Mucosa of gallbladder (tissue), 1 donor: ENCODE measurements at regions not wholly inside any gene's neighbourhood (a gene's known extent, or its start where the extent isn't known, plus 50 kb on each side); places are given as distances from the start of the nearest gene placed in this dataset.

Source experiments
- DNase-seq: peaks from one replicate; pipeline ENCODE4 v3.0.0-alpha.2; 2020; ENCODE audit warnings: low spot score
- donor health status: DM: no; HTN: no; CAD: no.

- no peak for DNase-seq
These were observed 151.8 kb upstream of the NCAM1 start for GRCh38 chr11:112809429-112809828.

- DNase-seq: no peak
These were observed 150.3 kb upstream of the NCAM1 start for GRCh38 chr11:112810951-112811350.

GRCh38 chr11:112811783-112812182 is 149.4 kb upstream of the NCAM1 start:
- DNase-seq: no peak

GRCh38 chr11:112812729-112813128 is 148.5 kb upstream of the NCAM1 start:
- DNase-seq: no peak

- no peak for DNase-seq
These were observed 147.1 kb upstream of the NCAM1 start for GRCh38 chr11:112814168-112814567.

- no peak for DNase-seq
These were observed 143.8 kb upstream of the NCAM1 start for GRCh38 chr11:112817376-112817775.

- peak; percentile 83 for DNase-seq
These were observed 138.5 kb upstream of the NCAM1 start for GRCh38 chr11:112822478-112823274.

GRCh38 chr11:112826026-112826425 is 135.2 kb upstream of the NCAM1 start:
- no peak for DNase-seq

- no peak for DNase-seq
These were observed 134.4 kb upstream of the NCAM1 start for GRCh38 chr11:112826788-112827187.

- DNase-seq: no peak
These were observed 132.8 kb upstream of the NCAM1 start for GRCh38 chr11:112828421-112828820.

- DNase-seq: no peak
These were observed 131.1 kb upstream of the NCAM1 start for GRCh38 chr11:112829971-112830654.

- DNase-seq: no peak
These were observed 130.2 kb upstream of the NCAM1 start for GRCh38 chr11:112831041-112831440.

GRCh38 chr11:112831969-112832766 is 129.1 kb upstream of the NCAM1 start:
- DNase-seq: no peak

- peak; percentile 22 for DNase-seq
These were observed 126.9 kb upstream of the NCAM1 start for GRCh38 chr11:112834277-112834755.

GRCh38 chr11:112835591-112836255 is 125.5 kb upstream of the NCAM1 start:
- DNase-seq: no peak

GRCh38 chr11:112836256-112836602 is 125.0 kb upstream of the NCAM1 start:
- DNase-seq: no peak

GRCh38 chr11:112837162-112837826 is 123.9 kb upstream of the NCAM1 start:
- no peak for DNase-seq

GRCh38 chr11:112839051-112839450 is 122.2 kb upstream of the NCAM1 start:
- DNase-seq: no peak

GRCh38 chr11:112841729-112842128 is 119.5 kb upstream of the NCAM1 start:
- DNase-seq: no peak

GRCh38 chr11:112842151-112842550 is 119.1 kb upstream of the NCAM1 start:
- no peak for DNase-seq

GRCh38 chr11:112844517-112844916 is 116.7 kb upstream of the NCAM1 start:
- no peak for DNase-seq
